Uterus (tissue), 2 donors: ENCODE measurements at regions not wholly inside any gene's neighbourhood (a gene's known extent, or its start where the extent isn't known, plus 50 kb on each side); places are given as distances from the start of the nearest gene placed in this dataset.

Experiments used
- CTCF ChIP-seq, 4 experiments: fragments of 200-600 bp in 2 of 4; fragments of 450-650 bp in 2 of 4; sonication (generic) in 2 of 4; IDR thresholded peaks; one replicate each; pipeline ENCODE4 v1.5.1; 2016 to 2019; ENCODE audit warnings: antibody characterized with exemption in 4 of 4, mild to moderate bottlenecking in 2 of 4, moderate library complexity in 1 of 4
- POLR2A ChIP-seq, 2 donors: fragments of 450-650 bp; IDR thresholded peaks; one replicate each; pipeline ENCODE4 v1.6.1; 2016; ENCODE audit warnings: antibody characterized with exemption in 2 of 2, mild to moderate bottlenecking in 1 of 2, moderate library complexity in 1 of 2

- TF ChIP-seq CTCF (IDR thresholded peaks at IDR 0.05), result no peak
- TF ChIP-seq POLR2A (IDR thresholded peaks at IDR 0.05), result no peak
Observed at GRCh38 chr1:78360584-78360983, 130.2 kb upstream of the PTGFR start.
